Smooth muscle cell (in vitro differentiated cells): ENCODE measurements at regions not wholly inside any gene's neighbourhood (a gene's known extent, or its start where the extent isn't known, plus 50 kb on each side); places are given as distances from the start of the nearest gene placed in this dataset.

ENCODE experiments used
- DNase-seq: peaks from one replicate; lab custom pipeline; 2025; ENCODE audit not compliant: unreplicated experiment; lab: John Stamatoyannopoulos, UW
- H2AFZ ChIP-seq: fragments of 200-600 bp; sonication (generic); 2 replicates; pipeline ENCODE4 v1.6.0; 2016; ENCODE audit warnings: antibody characterized with exemption, low read depth, mild to moderate bottlenecking
- H3F3A ChIP-seq: fragments of 200-600 bp; sonication (generic); 2 replicates; pipeline ENCODE4 v1.6.0; 2017; ENCODE audit warnings: antibody characterized with exemption, low read depth
- H3K27ac ChIP-seq: fragments of 200-600 bp; sonication (generic); 2 replicates; pipeline ENCODE4 v1.5.1; 2016; ENCODE audit warnings: low read depth, mild to moderate bottlenecking
- H3K27me3 ChIP-seq: fragments of 200-600 bp; sonication (generic); 2 replicates; pipeline ENCODE4 v1.6.1; 2016; ENCODE audit warnings: low read depth, mild to moderate bottlenecking
- H3K36me3 ChIP-seq: fragments of 200-600 bp; sonication (generic); 2 replicates; pipeline ENCODE4 v1.5.1; 2016; ENCODE audit warnings: low read depth
- H3K4me1 ChIP-seq: fragments of 200-600 bp; sonication (generic); 2 replicates; pipeline ENCODE4 v1.5.1; 2016; ENCODE audit warnings: low read depth
- H3K4me2 ChIP-seq: fragments of 200-600 bp; sonication (generic); 2 replicates; pipeline ENCODE4 v1.6.0; 2016; ENCODE audit warnings: mild to moderate bottlenecking
- H3K4me3 ChIP-seq: fragments of 200-600 bp; sonication (generic); 2 replicates; pipeline ENCODE4 v1.5.1; 2016; ENCODE audit warnings: mild to moderate bottlenecking
- H3K79me2 ChIP-seq: fragments of 200-600 bp; sonication (generic); 2 replicates; pipeline ENCODE4 v1.6.0; 2016; ENCODE audit warnings: low read depth, mild to moderate bottlenecking
- H3K9ac ChIP-seq: fragments of 200-600 bp; sonication (generic); 2 replicates; pipeline ENCODE4 v1.6.0; 2016; ENCODE audit warnings: low read depth
- H3K9me3 ChIP-seq: fragments of 200-600 bp; sonication (generic); replicated peaks from 2 replicates; pipeline ENCODE4 v1.5.1; 2016; ENCODE audit warnings: low read depth
- H4K20me1 ChIP-seq: fragments of 200-600 bp; sonication (generic); 2 replicates; pipeline ENCODE4 v1.6.0; 2016; ENCODE audit warnings: low read depth
- WGBS: methylation state at CpG from one replicate; pipeline ENCODE4 v1.1.7; 2016; ENCODE audit warnings: low lambda C conversion rate; 5-methylcytosine and 5-hydroxymethylcytosine counted together
- TF ChIP-seq, protein P1 (sequence below): fragments of 200-600 bp; sonication (generic); IDR thresholded peaks from 2 replicates; pipeline ENCODE4 v1.5.1; 2017; ENCODE audit warnings: borderline replicate concordance, mild to moderate bottlenecking, antibody characterized with exemption; ENCODE audit not compliant: insufficient read depth, poor library complexity, severe bottlenecking

DNA sequence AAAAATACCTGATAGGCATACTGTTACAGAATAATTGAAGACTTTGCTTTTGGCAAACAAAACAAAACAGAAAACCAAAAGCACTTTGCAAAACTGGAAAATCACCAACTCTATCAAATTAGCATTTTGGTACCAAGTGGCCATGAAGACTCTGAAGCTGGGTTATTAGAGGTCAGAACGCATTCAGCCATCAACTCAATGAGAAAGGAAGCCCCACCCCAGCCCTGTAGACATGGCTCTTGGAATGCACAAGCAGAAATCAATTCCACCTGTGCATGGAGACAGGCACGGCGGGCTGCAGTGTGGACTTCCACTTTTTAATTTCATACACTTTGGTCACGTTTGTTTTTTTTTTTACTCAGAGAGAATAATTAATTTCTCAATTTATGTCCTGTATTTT lies 93.6 kb upstream of the DHX15 start:
- no peak for DNase-seq
- no peaks in the 10 kb centered on the region for H3K27me3 ChIP-seq
- no peak overlapping the region for H3K27ac ChIP-seq
- TF ChIP-seq, protein P1, sequence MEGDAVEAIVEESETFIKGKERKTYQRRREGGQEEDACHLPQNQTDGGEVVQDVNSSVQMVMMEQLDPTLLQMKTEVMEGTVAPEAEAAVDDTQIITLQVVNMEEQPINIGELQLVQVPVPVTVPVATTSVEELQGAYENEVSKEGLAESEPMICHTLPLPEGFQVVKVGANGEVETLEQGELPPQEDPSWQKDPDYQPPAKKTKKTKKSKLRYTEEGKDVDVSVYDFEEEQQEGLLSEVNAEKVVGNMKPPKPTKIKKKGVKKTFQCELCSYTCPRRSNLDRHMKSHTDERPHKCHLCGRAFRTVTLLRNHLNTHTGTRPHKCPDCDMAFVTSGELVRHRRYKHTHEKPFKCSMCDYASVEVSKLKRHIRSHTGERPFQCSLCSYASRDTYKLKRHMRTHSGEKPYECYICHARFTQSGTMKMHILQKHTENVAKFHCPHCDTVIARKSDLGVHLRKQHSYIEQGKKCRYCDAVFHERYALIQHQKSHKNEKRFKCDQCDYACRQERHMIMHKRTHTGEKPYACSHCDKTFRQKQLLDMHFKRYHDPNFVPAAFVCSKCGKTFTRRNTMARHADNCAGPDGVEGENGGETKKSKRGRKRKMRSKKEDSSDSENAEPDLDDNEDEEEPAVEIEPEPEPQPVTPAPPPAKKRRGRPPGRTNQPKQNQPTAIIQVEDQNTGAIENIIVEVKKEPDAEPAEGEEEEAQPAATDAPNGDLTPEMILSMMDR = no peak
- H3K4me2 ChIP-seq = no peak overlapping the region
- 82% methylated on average over 4 of the region's 4 CpGs for WGBS
- H3K79me2 ChIP-seq = no peaks in the 10 kb centered on the region
- H3K9me3 ChIP-seq = no peaks in the 10 kb centered on the region
- H3K4me1 ChIP-seq = no peaks in the 10 kb centered on the region
- H3K4me3 ChIP-seq = no peak overlapping the region
- no peak overlapping the region for H3K9ac ChIP-seq
- H3F3A ChIP-seq = no peaks in the 10 kb centered on the region
- no peaks in the 10 kb centered on the region for H3K36me3 ChIP-seq
- H2AFZ ChIP-seq = no peak overlapping the region
- no peaks in the 10 kb centered on the region for H4K20me1 ChIP-seq

DNA sequence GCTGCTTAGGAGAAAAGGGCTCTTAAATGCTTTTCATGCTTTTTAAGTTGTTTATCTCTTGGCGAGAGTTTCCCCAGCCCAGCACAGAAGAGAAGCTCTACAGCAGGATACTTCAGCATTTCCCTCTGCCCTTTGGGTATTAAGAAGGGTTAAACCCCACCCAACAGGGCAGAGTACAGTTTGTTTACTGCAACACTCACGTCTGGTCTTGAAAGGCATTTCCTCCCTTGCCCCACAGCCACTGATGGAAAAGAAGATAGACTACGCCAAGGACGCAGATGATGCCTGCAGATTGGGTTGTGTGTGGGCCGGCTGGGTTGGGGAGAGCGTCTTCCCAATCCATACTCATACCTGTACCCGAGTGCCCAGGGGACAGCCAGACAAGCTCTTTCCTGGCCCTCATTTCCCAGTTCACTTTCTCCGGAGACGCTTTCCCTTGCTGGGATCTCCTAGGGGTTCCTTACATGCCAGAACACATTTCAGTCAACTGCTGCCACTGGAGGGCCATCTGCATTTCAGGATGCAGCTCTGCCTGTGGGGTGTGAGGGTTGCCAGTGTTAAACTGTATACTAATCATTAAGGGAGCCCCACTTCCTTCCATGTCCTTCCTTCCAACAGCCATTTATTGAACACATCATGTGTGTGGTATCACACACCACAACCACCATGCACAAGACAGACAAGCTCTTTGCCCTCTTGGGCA lies 96.5 kb upstream of the DHX15 start:
- H4K20me1 ChIP-seq = no peaks in the 10 kb centered on the region
- H3K9ac ChIP-seq = no peak overlapping the region
- no peaks in the 10 kb centered on the region for H3K79me2 ChIP-seq
- no peak for DNase-seq
- no peaks in the 10 kb centered on the region for H3K27me3 ChIP-seq
- no peak overlapping the region for H3K4me2 ChIP-seq
- H2AFZ ChIP-seq = no peak overlapping the region
- no peaks in the 10 kb centered on the region for H3K9me3 ChIP-seq
- WGBS = 47% methylated on average over 9 of the region's 9 CpGs
- TF ChIP-seq, protein P1 = no peak
- H3K27ac ChIP-seq = no peak overlapping the region
- H3F3A ChIP-seq = no peaks in the 10 kb centered on the region
- H3K4me3 ChIP-seq = no peak overlapping the region
- no peaks in the 10 kb centered on the region for H3K36me3 ChIP-seq
- no peaks in the 10 kb centered on the region for H3K4me1 ChIP-seq

DNA sequence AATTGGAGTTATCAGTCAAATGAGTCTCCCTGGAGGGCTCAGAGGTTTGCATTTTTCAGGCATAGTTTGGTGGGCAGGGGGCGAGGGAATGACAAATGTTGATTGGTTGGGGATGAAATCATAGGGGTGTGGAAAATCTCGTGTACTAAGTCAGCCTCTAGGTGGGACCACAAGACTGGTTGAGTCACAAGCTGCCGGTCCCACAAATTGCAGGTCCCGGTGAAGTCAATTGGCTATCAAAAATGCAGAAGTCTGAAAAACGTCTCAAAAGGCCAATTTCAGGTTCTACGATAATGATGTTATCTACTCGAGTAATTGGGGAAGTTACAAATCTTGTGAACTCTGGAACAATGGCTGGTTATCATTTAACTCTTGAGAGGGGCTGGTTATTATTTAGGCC lies 98.8 kb upstream of the DHX15 start:
- Histone ChIP-seq H3K36me3 (no peaks in the 10 kb centered on the region), H3K79me2 (no peaks in the 10 kb centered on the region), H3K9me3 (no peaks in the 10 kb centered on the region), H3K27me3 (no peaks in the 10 kb centered on the region), H3K9ac (no peak overlapping the region), H3F3A (no peaks in the 10 kb centered on the region), H3K4me2 (no peak overlapping the region), H4K20me1 (no peaks in the 10 kb centered on the region), H2AFZ (no peak overlapping the region), H3K4me1 (no peaks in the 10 kb centered on the region), H3K4me3 (no peak overlapping the region), H3K27ac (no peak overlapping the region)
- DNase-seq = no peak
- 82% methylated on average over 7 of the region's 7 CpGs for WGBS
- TF ChIP-seq, protein P1 = no peak
